ENCODE measurements at regions not wholly inside any gene's neighbourhood (a gene's known extent, or its start where the extent isn't known, plus 50 kb on each side); places are given as distances from the start of the nearest gene placed in this dataset.

DNA sequence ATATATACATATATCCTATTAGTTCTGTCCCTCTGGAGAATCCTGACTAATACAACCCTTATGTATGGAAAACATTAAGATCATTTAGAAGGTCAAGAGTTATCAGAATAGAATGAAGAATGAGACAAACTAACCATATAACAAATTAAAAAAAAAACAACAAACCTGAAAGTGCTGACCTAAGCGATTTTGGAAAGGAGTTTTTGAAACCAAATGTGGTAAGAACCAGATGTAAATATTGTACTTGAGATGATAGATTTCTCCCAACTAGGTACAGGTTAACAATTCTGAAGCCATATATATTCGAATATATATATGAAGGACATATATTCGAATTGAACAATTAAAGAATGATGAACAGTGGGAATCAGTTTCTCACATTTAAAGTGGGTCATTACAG is 917.8 kb upstream of the SLC39A10 start:
- no peak for DNase-seq
- Histone ChIP-seq H3K9me3 (ENCODE audit: control insufficient read depth, low read length) (no peaks in the 10 kb centered on the region), H3K4me1 (ENCODE audit: control insufficient read depth, insufficient read depth, low read length, poor library complexity, severe bottlenecking) (no peaks in the 10 kb centered on the region), H3K36me3 (ENCODE audit: control insufficient read depth, insufficient read depth, low read length) (no peaks in the 10 kb centered on the region), H3K4me3 (ENCODE audit: insufficient read depth, low read depth, low read length, poor library complexity, severe bottlenecking) (no peak overlapping the region), H3K27me3 (replicated peaks; ENCODE audit: control insufficient read depth, insufficient read depth, low read length, poor library complexity, severe bottlenecking) (no peaks in the 10 kb centered on the region), H3K27ac (ENCODE audit: insufficient read depth, low read length, poor library complexity, severe bottlenecking) (no peak overlapping the region)

GRCh38 chr2:194735837-194736542 is 921.0 kb upstream of the SLC39A10 start:
- no peak overlapping the region for H3K27ac ChIP-seq (ENCODE audit: insufficient read depth, low read length, poor library complexity, severe bottlenecking)
- no peak overlapping the region for H3K4me3 ChIP-seq (ENCODE audit: insufficient read depth, low read depth, low read length, poor library complexity, severe bottlenecking)
- no peaks in the 10 kb centered on the region for H3K36me3 ChIP-seq (ENCODE audit: control insufficient read depth, insufficient read depth, low read length)
- H3K4me1 ChIP-seq (ENCODE audit: control insufficient read depth, insufficient read depth, low read length, poor library complexity, severe bottlenecking), result no peaks in the 10 kb centered on the region
- no peaks in the 10 kb centered on the region for H3K9me3 ChIP-seq (ENCODE audit: control insufficient read depth, low read length)
- DNase-seq, result no peak
- no peaks in the 10 kb centered on the region for H3K27me3 ChIP-seq (replicated peaks; ENCODE audit: control insufficient read depth, insufficient read depth, low read length, poor library complexity, severe bottlenecking)

GRCh38 chr2:194730266-194730665 is 926.8 kb upstream of the SLC39A10 start:
- H3K4me1 ChIP-seq (ENCODE audit: control insufficient read depth, insufficient read depth, low read length, poor library complexity, severe bottlenecking), result no peaks in the 10 kb centered on the region
- no peaks in the 10 kb centered on the region for H3K9me3 ChIP-seq (ENCODE audit: control insufficient read depth, low read length)
- no peak overlapping the region for H3K27ac ChIP-seq (ENCODE audit: insufficient read depth, low read length, poor library complexity, severe bottlenecking)
- no peak overlapping the region for H3K4me3 ChIP-seq (ENCODE audit: insufficient read depth, low read depth, low read length, poor library complexity, severe bottlenecking)
- no peaks in the 10 kb centered on the region for H3K36me3 ChIP-seq (ENCODE audit: control insufficient read depth, insufficient read depth, low read length)
- H3K27me3 ChIP-seq (replicated peaks; ENCODE audit: control insufficient read depth, insufficient read depth, low read length, poor library complexity, severe bottlenecking), result no peaks in the 10 kb centered on the region
- DNase-seq, result no peak

GRCh38 chr2:194725169-194725568 is 931.9 kb upstream of the SLC39A10 start:
- Histone ChIP-seq H3K9me3 (ENCODE audit: control insufficient read depth, low read length) (no peaks in the 10 kb centered on the region), H3K4me3 (ENCODE audit: insufficient read depth, low read depth, low read length, poor library complexity, severe bottlenecking) (no peak overlapping the region), H3K27me3 (replicated peaks; ENCODE audit: control insufficient read depth, insufficient read depth, low read length, poor library complexity, severe bottlenecking) (no peaks in the 10 kb centered on the region), H3K4me1 (ENCODE audit: control insufficient read depth, insufficient read depth, low read length, poor library complexity, severe bottlenecking) (no peaks in the 10 kb centered on the region), H3K36me3 (ENCODE audit: control insufficient read depth, insufficient read depth, low read length) (no peaks in the 10 kb centered on the region), H3K27ac (ENCODE audit: insufficient read depth, low read length, poor library complexity, severe bottlenecking) (no peak overlapping the region)
- no peak for DNase-seq

GRCh38 chr2:194723446-194723845 is 933.6 kb upstream of the SLC39A10 start:
- Histone ChIP-seq H3K4me3 (ENCODE audit: insufficient read depth, low read depth, low read length, poor library complexity, severe bottlenecking) (no peak overlapping the region), H3K4me1 (ENCODE audit: control insufficient read depth, insufficient read depth, low read length, poor library complexity, severe bottlenecking) (no peaks in the 10 kb centered on the region), H3K36me3 (ENCODE audit: control insufficient read depth, insufficient read depth, low read length) (no peaks in the 10 kb centered on the region), H3K9me3 (ENCODE audit: control insufficient read depth, low read length) (no peaks in the 10 kb centered on the region), H3K27ac (ENCODE audit: insufficient read depth, low read length, poor library complexity, severe bottlenecking) (no peak overlapping the region), H3K27me3 (replicated peaks; ENCODE audit: control insufficient read depth, insufficient read depth, low read length, poor library complexity, severe bottlenecking) (no peaks in the 10 kb centered on the region)
- DNase-seq, result no peak

- no peaks in the 10 kb centered on the region for H3K36me3 ChIP-seq (ENCODE audit: control insufficient read depth, insufficient read depth, low read length)
- H3K4me1 ChIP-seq (ENCODE audit: control insufficient read depth, insufficient read depth, low read length, poor library complexity, severe bottlenecking), result no peaks in the 10 kb centered on the region
- H3K27ac ChIP-seq (ENCODE audit: insufficient read depth, low read length, poor library complexity, severe bottlenecking), result no peak overlapping the region
- no peaks in the 10 kb centered on the region for H3K9me3 ChIP-seq (ENCODE audit: control insufficient read depth, low read length)
- DNase-seq, result no peak
- no peak overlapping the region for H3K4me3 ChIP-seq (ENCODE audit: insufficient read depth, low read depth, low read length, poor library complexity, severe bottlenecking)
- H3K27me3 ChIP-seq (replicated peaks; ENCODE audit: control insufficient read depth, insufficient read depth, low read length, poor library complexity, severe bottlenecking), result no peaks in the 10 kb centered on the region
Measured at GRCh38 chr2:194721227-194721626, 935.8 kb upstream of the SLC39A10 start.

DNA sequence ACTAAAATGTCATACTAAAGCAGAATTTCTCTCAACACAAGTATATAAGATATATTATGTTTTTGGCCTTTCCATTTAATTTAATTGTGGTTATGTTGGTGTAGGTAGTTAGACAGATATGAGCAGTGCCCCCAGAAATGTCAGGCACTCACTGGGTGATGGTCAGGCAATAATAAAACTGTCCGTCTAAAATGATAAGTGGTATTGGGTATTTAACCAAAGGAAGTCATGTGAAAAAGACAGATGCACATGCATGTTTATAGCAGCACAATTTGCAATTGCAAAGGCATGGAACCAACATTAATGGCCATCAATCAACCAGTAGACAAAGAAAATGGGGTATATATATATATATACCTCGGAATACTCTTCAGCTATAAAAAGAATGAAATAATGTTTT is 936.6 kb upstream of the SLC39A10 start:
- Histone ChIP-seq H3K4me3 (ENCODE audit: insufficient read depth, low read depth, low read length, poor library complexity, severe bottlenecking) (no peak overlapping the region), H3K4me1 (ENCODE audit: control insufficient read depth, insufficient read depth, low read length, poor library complexity, severe bottlenecking) (no peaks in the 10 kb centered on the region), H3K36me3 (ENCODE audit: control insufficient read depth, insufficient read depth, low read length) (no peaks in the 10 kb centered on the region), H3K27me3 (replicated peaks; ENCODE audit: control insufficient read depth, insufficient read depth, low read length, poor library complexity, severe bottlenecking) (no peaks in the 10 kb centered on the region), H3K9me3 (ENCODE audit: control insufficient read depth, low read length) (no peaks in the 10 kb centered on the region), H3K27ac (ENCODE audit: insufficient read depth, low read length, poor library complexity, severe bottlenecking) (no peak overlapping the region)
- no peak for DNase-seq

- no peaks in the 10 kb centered on the region for H3K4me1 ChIP-seq (ENCODE audit: control insufficient read depth, insufficient read depth, low read length, poor library complexity, severe bottlenecking)
- no peak for DNase-seq
Measured at GRCh38 chr2:194718881-194719280, 938.1 kb upstream of the SLC39A10 start.

DNA sequence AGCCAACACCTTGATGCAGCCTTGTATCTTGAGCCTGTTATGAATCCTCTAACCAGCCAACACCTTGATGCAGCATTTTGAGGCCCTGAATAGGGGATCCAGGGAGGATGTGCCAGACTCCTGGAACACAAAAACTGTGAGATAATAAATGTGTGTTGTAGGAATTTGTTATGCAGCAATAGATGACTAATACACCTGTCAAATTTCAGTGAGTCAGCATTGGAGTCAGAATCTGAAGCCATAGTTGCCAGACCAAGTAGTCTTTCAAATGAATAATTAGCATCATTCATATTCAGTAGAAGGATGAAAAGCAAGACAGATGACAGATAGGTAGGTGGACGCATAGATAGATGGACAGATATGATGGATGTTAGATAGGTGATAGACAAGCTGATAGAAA is 942.5 kb upstream of the SLC39A10 start:
- no peaks in the 10 kb centered on the region for H3K9me3 ChIP-seq (ENCODE audit: control insufficient read depth, low read length)

More at GRCh38 chr2:194718881-194719280, 938.1 kb upstream of the SLC39A10 start:
- Histone ChIP-seq H3K27me3 (replicated peaks; ENCODE audit: control insufficient read depth, insufficient read depth, low read length, poor library complexity, severe bottlenecking) (no peaks in the 10 kb centered on the region), H3K9me3 (ENCODE audit: control insufficient read depth, low read length) (no peaks in the 10 kb centered on the region), H3K36me3 (ENCODE audit: control insufficient read depth, insufficient read depth, low read length) (no peaks in the 10 kb centered on the region), H3K27ac (ENCODE audit: insufficient read depth, low read length, poor library complexity, severe bottlenecking) (no peak overlapping the region), H3K4me3 (ENCODE audit: insufficient read depth, low read depth, low read length, poor library complexity, severe bottlenecking) (no peak overlapping the region)

GRCh38 chr2:194709840-194710239 is 947.2 kb upstream of the SLC39A10 start:
- Histone ChIP-seq H3K27me3 (replicated peaks; ENCODE audit: control insufficient read depth, insufficient read depth, low read length, poor library complexity, severe bottlenecking) (no peaks in the 10 kb centered on the region), H3K9me3 (ENCODE audit: control insufficient read depth, low read length) (no peaks in the 10 kb centered on the region)
- no peak for DNase-seq

More for the DNA sequence above, 942.5 kb upstream of the SLC39A10 start:
- Histone ChIP-seq H3K36me3 (ENCODE audit: control insufficient read depth, insufficient read depth, low read length) (no peaks in the 10 kb centered on the region), H3K4me3 (ENCODE audit: insufficient read depth, low read depth, low read length, poor library complexity, severe bottlenecking) (no peak overlapping the region), H3K4me1 (ENCODE audit: control insufficient read depth, insufficient read depth, low read length, poor library complexity, severe bottlenecking) (no peaks in the 10 kb centered on the region), H3K27ac (ENCODE audit: insufficient read depth, low read length, poor library complexity, severe bottlenecking) (no peak overlapping the region), H3K27me3 (replicated peaks; ENCODE audit: control insufficient read depth, insufficient read depth, low read length, poor library complexity, severe bottlenecking) (no peaks in the 10 kb centered on the region)
- DNase-seq, result no peak

More at GRCh38 chr2:194709840-194710239, 947.2 kb upstream of the SLC39A10 start:
- H3K36me3 ChIP-seq (ENCODE audit: control insufficient read depth, insufficient read depth, low read length), result no peaks in the 10 kb centered on the region
- no peaks in the 10 kb centered on the region for H3K4me1 ChIP-seq (ENCODE audit: control insufficient read depth, insufficient read depth, low read length, poor library complexity, severe bottlenecking)
- H3K27ac ChIP-seq (ENCODE audit: insufficient read depth, low read length, poor library complexity, severe bottlenecking), result no peak overlapping the region
- no peak overlapping the region for H3K4me3 ChIP-seq (ENCODE audit: insufficient read depth, low read depth, low read length, poor library complexity, severe bottlenecking)
